Hepatocyte (in vitro differentiated cells): ENCODE measurements at regions not wholly inside any gene's neighbourhood (a gene's known extent, or its start where the extent isn't known, plus 50 kb on each side); places are given as distances from the start of the nearest gene placed in this dataset.

Source experiments
- CTCF ChIP-seq: fragments of 200-600 bp; sonication (generic); IDR thresholded peaks from 2 replicates; pipeline ENCODE4 v1.5.1; 2016; ENCODE audit warnings: antibody characterized with exemption, mild to moderate bottlenecking; ENCODE audit not compliant: poor library complexity
- EZH2 ChIP-seq: fragments of 200-600 bp; sonication (generic); IDR thresholded peaks from 2 replicates; pipeline ENCODE4 v1.6.1; 2016; ENCODE audit warnings: antibody characterized with exemption, mild to moderate bottlenecking, borderline replicate concordance
- EZH2phosphoT487 ChIP-seq: fragments of 200-600 bp; sonication (generic); IDR thresholded peaks from one replicate; pipeline ENCODE4 v1.6.1; 2018; ENCODE audit warnings: antibody characterized with exemption, mild to moderate bottlenecking, low read depth, moderate library complexity; ENCODE audit not compliant: unreplicated experiment, severe bottlenecking

GRCh38 chr1:65092691-65093090, 55.3 kb upstream of the AK4 start:
- TF ChIP-seq CTCF: no peak
- TF ChIP-seq EZH2phosphoT487: no peak
- TF ChIP-seq EZH2: no peak
